ENCODE measurements at regions not wholly inside any gene's neighbourhood (a gene's known extent, or its start where the extent isn't known, plus 50 kb on each side); places are given as distances from the start of the nearest gene placed in this dataset.

DNA sequence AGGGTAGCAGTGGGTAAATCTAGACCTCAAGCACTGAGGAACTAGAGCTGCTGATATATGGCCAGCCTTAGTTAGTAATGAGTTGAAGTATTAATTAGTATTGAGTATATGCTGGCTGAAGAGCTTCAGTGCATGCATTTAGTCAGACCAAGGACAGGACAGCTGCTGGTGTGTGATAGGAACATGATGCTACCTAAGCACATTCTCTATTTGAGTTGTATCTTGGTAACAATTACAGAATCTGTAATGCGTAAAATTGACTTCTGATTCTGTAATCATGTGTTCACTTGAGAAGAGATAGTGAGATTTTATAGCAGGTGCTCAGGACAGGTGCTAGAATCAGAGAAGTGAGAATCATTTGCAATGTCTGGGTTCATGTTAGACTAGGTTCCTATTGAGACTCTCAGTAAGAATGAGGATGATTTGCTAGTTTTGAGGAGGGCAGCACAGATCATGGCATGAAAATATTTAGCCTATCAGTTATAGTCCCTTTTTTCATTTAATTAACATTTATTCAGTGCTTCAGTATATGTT, 369.4 kb upstream of the HS3ST5 start:
- FAIRE-seq (no peak), ATAC-seq (no peak), DNase-seq (ENCODE audit: extremely low read depth in 1 of 4, low spot score in 3 of 4) (no peak)
- 0% methylated on average over 1 of the region's 1 CpG for WGBS (ENCODE audit: insufficient coverage, low coverage, missing lambda C conversion rate)
- Histone ChIP-seq H3K4me3 (no peak overlapping the region), H3K4me1 (replicated peaks in 1 of 2; ENCODE audit: control insufficient read depth in 2 of 2, insufficient read depth in 2 of 2, low read length in 2 of 2) (no peaks in the 10 kb centered on the region), H3K36me3 (ENCODE audit: control insufficient read depth, insufficient read depth, low read length) (no peaks in the 10 kb centered on the region), H3K9ac (ENCODE audit: insufficient read depth in 1 of 2, low read depth in 2 of 2, low read length in 2 of 2) (no peak overlapping the region), H2AFZ (ENCODE audit: low read depth, low read length) (no peak overlapping the region), H3K27ac (ENCODE audit: extremely low read depth, low read depth, low read length) (no peak overlapping the region), H3K9me1 (ENCODE audit: control insufficient read depth, insufficient read depth, low read length) (no peaks in the 10 kb centered on the region), H3K79me2 (ENCODE audit: control insufficient read depth, insufficient read depth, low read length) (no peaks in the 10 kb centered on the region), H3K4me2 (ENCODE audit: insufficient read depth, low read length) (no peak overlapping the region), H3K27me3 (ENCODE audit: control insufficient read depth in 2 of 2, insufficient read depth in 2 of 2, low read length in 2 of 2) (no peaks in the 10 kb centered on the region), H3K9me3 (replicated peaks; ENCODE audit: control insufficient read depth, insufficient read depth, low read depth, low read length) (no peaks in the 10 kb centered on the region), H4K20me1 (replicated peaks; ENCODE audit: control insufficient read depth, insufficient read depth, low read length) (no peaks in the 10 kb centered on the region)
- BruUV-seq (replicated peaks): no TSS peak
- in situ Hi-C loops (cut with MboI): no loop called here
- TF ChIP-seq ARNT (IDR thresholded peaks at IDR 0.05) (no peak), ZNF41 (CRISPR knock-in tag; conservative IDR thresholded peaks at IDR 0.05) (no peak), ZNF23 (CRISPR knock-in tag; IDR thresholded peaks at IDR 0.05) (no peak), SRF (CRISPR knock-in tag; IDR thresholded peaks at IDR 0.05) (no peak)
- TF ChIP-seq, protein P1, sequence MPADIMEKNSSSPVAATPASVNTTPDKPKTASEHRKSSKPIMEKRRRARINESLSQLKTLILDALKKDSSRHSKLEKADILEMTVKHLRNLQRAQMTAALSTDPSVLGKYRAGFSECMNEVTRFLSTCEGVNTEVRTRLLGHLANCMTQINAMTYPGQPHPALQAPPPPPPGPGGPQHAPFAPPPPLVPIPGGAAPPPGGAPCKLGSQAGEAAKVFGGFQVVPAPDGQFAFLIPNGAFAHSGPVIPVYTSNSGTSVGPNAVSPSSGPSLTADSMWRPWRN (IDR thresholded peaks at IDR 0.05; ENCODE audit: low read depth): no peak
- intact Hi-C loops (cut with micrococcal nuclease): no loop called here
- CTCF ChIA-PET (ENCODE audit: low intra/inter-chr PET ratio): no interaction called here
- POLR2A ChIA-PET: no interaction called here

DNA sequence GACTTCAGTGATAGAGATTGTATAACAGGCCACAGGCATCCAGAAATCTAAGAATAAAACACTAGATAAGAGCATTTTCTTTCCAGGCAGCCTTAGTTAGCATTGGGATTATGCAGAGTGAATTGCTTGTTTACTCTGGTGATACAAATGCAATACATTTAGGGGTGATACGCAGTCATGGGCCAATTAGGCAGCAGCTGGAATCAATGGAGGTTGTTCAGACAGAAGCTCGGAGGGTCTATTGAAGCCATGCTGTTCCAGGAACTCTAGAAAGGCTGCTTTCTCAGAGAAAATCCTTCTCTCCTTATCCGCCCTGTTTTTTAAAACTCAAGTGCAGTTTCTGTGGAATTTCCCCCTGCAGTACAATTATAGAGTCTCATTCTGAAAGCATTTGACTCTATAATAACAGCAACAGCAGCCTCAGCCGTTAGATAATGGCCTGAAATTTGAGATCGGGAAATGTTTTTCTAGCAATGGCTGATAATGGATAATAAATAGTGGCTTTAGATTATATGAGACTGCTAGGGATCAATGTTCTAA, 364.3 kb upstream of the HS3ST5 start:
- DNase-seq (ENCODE audit: extremely low read depth in 1 of 4, low spot score in 3 of 4) (no peak), ATAC-seq (no peak), FAIRE-seq (no peak)
- Histone ChIP-seq H3K4me1 (replicated peaks in 1 of 2; ENCODE audit: control insufficient read depth in 2 of 2, insufficient read depth in 2 of 2, low read length in 2 of 2) (no peaks in the 10 kb centered on the region), H3K4me3 (no peak overlapping the region), H3K27ac (ENCODE audit: extremely low read depth, low read depth, low read length) (no peak overlapping the region), H3K9me3 (replicated peaks; ENCODE audit: control insufficient read depth, insufficient read depth, low read depth, low read length) (no peaks in the 10 kb centered on the region), H3K9me1 (ENCODE audit: control insufficient read depth, insufficient read depth, low read length) (no peaks in the 10 kb centered on the region), H4K20me1 (replicated peaks; ENCODE audit: control insufficient read depth, insufficient read depth, low read length) (no peaks in the 10 kb centered on the region), H3K27me3 (ENCODE audit: control insufficient read depth in 2 of 2, insufficient read depth in 2 of 2, low read length in 2 of 2) (no peaks in the 10 kb centered on the region), H3K4me2 (ENCODE audit: insufficient read depth, low read length) (no peak overlapping the region), H3K36me3 (ENCODE audit: control insufficient read depth, insufficient read depth, low read length) (no peaks in the 10 kb centered on the region), H3K9ac (ENCODE audit: insufficient read depth in 1 of 2, low read depth in 2 of 2, low read length in 2 of 2) (no peak overlapping the region), H3K79me2 (ENCODE audit: control insufficient read depth, insufficient read depth, low read length) (no peaks in the 10 kb centered on the region), H2AFZ (ENCODE audit: low read depth, low read length) (no peak overlapping the region)
- ChIA-PET CTCF (ENCODE audit: low intra/inter-chr PET ratio) (no interaction called here), POLR2A (no interaction called here)
- in situ Hi-C loops (cut with MboI): no loop called here
- WGBS (ENCODE audit: insufficient coverage, low coverage, missing lambda C conversion rate): 1% methylated on average over 5 of the region's 5 CpGs
- no TSS peak for BruUV-seq (replicated peaks)
- intact Hi-C loops (cut with micrococcal nuclease): no loop called here
- no peak for TF ChIP-seq DNMT1 (IDR thresholded peaks at IDR 0.05)
- no peak for TF ChIP-seq ARID1B (IDR thresholded peaks at IDR 0.05)
- TF ChIP-seq, protein P2, sequence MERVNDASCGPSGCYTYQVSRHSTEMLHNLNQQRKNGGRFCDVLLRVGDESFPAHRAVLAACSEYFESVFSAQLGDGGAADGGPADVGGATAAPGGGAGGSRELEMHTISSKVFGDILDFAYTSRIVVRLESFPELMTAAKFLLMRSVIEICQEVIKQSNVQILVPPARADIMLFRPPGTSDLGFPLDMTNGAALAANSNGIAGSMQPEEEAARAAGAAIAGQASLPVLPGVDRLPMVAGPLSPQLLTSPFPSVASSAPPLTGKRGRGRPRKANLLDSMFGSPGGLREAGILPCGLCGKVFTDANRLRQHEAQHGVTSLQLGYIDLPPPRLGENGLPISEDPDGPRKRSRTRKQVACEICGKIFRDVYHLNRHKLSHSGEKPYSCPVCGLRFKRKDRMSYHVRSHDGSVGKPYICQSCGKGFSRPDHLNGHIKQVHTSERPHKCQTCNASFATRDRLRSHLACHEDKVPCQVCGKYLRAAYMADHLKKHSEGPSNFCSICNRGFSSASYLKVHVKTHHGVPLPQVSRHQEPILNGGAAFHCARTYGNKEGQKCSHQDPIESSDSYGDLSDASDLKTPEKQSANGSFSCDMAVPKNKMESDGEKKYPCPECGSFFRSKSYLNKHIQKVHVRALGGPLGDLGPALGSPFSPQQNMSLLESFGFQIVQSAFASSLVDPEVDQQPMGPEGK (CRISPR knock-in tag; IDR thresholded peaks at IDR 0.05; ENCODE audit: borderline replicate concordance): no peak
- TF ChIP-seq TCF7 (IDR thresholded peaks at IDR 0.05; ENCODE audit: borderline replicate concordance): no peak
- TF ChIP-seq NONO (IDR thresholded peaks at IDR 0.05; ENCODE audit: low read depth in 2 of 2, low read length in 1 of 2): no peak

Data from K562 (cell line).